ENCODE measurements at regions not wholly inside any gene's neighbourhood (a gene's known extent, or its start where the extent isn't known, plus 50 kb on each side); places are given as distances from the start of the nearest gene placed in this dataset.

DNA sequence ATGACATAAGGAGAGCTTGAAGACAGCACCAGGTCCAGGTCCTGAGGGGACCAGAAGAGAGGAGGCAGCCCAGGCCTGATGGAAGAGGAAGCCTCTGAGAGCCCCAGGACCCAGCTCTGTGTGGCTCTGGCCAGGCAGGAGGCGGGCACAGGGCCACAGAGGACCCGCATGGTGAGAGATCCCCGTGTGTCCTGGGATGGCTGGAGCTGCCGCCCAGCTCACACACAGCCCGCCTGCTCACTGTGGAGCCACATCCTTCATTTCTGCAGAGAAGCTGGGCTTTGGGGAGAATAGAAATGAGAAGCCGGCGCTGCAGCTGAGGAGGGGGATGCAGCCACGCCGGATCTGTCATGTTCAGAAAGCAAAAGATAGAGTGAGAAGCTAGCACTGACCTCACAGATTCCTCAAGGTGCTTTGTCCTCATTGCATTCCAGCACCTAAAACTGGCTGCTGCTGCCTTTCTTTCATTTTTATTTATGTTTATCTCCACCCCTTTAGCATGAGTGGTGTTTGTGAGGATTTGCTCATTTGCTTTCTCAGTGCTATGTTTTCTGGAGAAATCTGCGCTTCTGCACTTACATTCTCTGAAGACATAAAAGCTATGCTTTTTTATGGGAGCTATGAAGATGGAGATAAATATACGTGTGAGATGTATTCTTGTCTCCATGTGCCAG is 307.6 kb upstream of the MYT1L start:
- no peaks in the 10 kb centered on the region for H3K79me2 ChIP-seq (ENCODE audit: low read depth)
- H3F3A ChIP-seq (ENCODE audit: low read depth) = no peaks in the 10 kb centered on the region
- H3K27me3 ChIP-seq = no peaks in the 10 kb centered on the region
- peaks cover 16% of the 10 kb centered on the region for H3K27me3 Mint-ChIP-seq (ENCODE audit: insufficient read depth, low read depth)
- H3K9me3 Mint-ChIP-seq = no peaks in the 10 kb centered on the region
- H3K4me3 ChIP-seq = no peak overlapping the region
- no peaks in the 10 kb centered on the region for H3K36me3 Mint-ChIP-seq
- no peaks in the 10 kb centered on the region for H3K36me3 ChIP-seq
- no peaks in the 10 kb centered on the region for H4K20me1 ChIP-seq (ENCODE audit: low read depth)
- H3K4me1 Mint-ChIP-seq = peaks cover 53% of the 10 kb centered on the region
- H3K4me1 ChIP-seq = peaks cover 17% of the 10 kb centered on the region
- H3K4me3 Mint-ChIP-seq = peak overlapping the region; percentile 13
- DNase-seq (ENCODE audit: low spot score) = no peak
- TF ChIP-seq EZH2 (IDR thresholded peaks at IDR 0.05) (no peak), EZH2phosphoT487 (IDR thresholded peaks at IDR 0.05) (no peak)
- TF ChIP-seq, protein P1, sequence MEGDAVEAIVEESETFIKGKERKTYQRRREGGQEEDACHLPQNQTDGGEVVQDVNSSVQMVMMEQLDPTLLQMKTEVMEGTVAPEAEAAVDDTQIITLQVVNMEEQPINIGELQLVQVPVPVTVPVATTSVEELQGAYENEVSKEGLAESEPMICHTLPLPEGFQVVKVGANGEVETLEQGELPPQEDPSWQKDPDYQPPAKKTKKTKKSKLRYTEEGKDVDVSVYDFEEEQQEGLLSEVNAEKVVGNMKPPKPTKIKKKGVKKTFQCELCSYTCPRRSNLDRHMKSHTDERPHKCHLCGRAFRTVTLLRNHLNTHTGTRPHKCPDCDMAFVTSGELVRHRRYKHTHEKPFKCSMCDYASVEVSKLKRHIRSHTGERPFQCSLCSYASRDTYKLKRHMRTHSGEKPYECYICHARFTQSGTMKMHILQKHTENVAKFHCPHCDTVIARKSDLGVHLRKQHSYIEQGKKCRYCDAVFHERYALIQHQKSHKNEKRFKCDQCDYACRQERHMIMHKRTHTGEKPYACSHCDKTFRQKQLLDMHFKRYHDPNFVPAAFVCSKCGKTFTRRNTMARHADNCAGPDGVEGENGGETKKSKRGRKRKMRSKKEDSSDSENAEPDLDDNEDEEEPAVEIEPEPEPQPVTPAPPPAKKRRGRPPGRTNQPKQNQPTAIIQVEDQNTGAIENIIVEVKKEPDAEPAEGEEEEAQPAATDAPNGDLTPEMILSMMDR (IDR thresholded peaks at IDR 0.05) = no peak
- no peak overlapping the region for H3K9ac ChIP-seq
- no peak overlapping the region for H3K4me2 ChIP-seq
- no peak overlapping the region for H3K27ac ChIP-seq
- H2AFZ ChIP-seq (replicated peaks) = no peak overlapping the region
- no peaks in the 10 kb centered on the region for H3K9me3 ChIP-seq (ENCODE audit: low read depth)
- peak overlapping the region; percentile 5 for H3K27ac Mint-ChIP-seq

DNA sequence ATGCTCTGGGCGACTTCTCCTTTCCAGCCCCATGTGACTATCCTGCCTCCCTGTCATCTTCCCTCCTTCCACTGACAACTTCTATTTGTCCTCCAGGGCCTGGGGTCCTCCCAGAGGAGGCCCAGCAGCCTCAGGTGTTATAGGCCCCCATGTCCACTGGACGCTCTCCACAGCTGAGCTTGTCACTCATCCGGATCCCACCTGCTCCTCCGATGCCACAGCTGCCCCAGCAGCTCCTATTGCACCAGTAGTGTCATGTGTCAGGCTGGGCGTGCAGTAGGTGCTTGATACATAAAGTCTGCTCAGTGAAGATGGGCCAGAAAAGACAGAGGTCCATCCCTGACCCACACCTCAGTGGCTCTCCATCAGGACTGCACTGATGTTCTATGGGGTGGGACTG is 305.7 kb upstream of the MYT1L start:
- Histone ChIP-seq H3K4me1 (peaks cover 17% of the 10 kb centered on the region), H2AFZ (replicated peaks) (no peak overlapping the region), H3K4me3 (no peak overlapping the region), H3K27ac (no peak overlapping the region), H3K4me2 (no peak overlapping the region), H3K79me2 (ENCODE audit: low read depth) (no peaks in the 10 kb centered on the region), H3K9ac (no peak overlapping the region), H3F3A (ENCODE audit: low read depth) (no peaks in the 10 kb centered on the region), H4K20me1 (ENCODE audit: low read depth) (no peaks in the 10 kb centered on the region), H3K9me3 (ENCODE audit: low read depth) (no peaks in the 10 kb centered on the region), H3K36me3 (no peaks in the 10 kb centered on the region), H3K27me3 (no peaks in the 10 kb centered on the region)
- Mint-ChIP-seq H3K9me3 (no peaks in the 10 kb centered on the region), H3K27ac (no peak overlapping the region), H3K4me1 (peaks cover 51% of the 10 kb centered on the region), H3K36me3 (no peaks in the 10 kb centered on the region), H3K4me3 (no peak overlapping the region), H3K27me3 (ENCODE audit: insufficient read depth, low read depth) (peaks cover 16% of the 10 kb centered on the region)
- DNase-seq (ENCODE audit: low spot score) = no peak
- TF ChIP-seq EZH2 (IDR thresholded peaks at IDR 0.05) = no peak
- TF ChIP-seq EZH2phosphoT487 (IDR thresholded peaks at IDR 0.05) = no peak
- TF ChIP-seq, protein P1 (IDR thresholded peaks at IDR 0.05) = no peak

DNA sequence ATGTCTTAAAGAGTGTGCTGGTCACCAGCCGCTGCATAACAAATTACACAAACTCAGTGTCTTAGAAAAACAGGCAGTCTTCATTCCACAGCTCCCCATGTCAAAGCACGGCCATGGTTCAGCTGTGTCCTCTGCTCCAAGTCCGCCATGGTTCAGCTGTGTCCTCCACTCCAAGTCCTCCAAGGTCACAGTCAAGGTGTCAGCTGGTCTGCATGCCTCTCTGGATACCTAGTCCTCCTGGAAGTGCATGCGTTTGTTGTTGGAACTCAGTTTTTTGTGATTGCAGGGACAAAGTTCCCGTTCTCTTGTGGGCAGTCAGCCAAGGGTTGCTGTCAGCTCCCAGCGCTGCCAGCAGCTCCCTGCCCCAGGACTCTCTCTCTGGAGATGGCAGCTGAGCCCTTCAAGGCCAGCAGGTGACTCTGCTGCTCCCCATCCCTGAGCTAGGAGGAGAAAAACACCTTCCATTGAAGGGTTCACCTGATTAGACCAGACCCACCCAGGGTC is 304.0 kb upstream of the MYT1L start:
- Histone ChIP-seq H3K27me3 (no peaks in the 10 kb centered on the region), H3K4me1 (peaks cover 17% of the 10 kb centered on the region), H2AFZ (replicated peaks) (no peak overlapping the region), H3K4me3 (no peak overlapping the region), H3K9me3 (ENCODE audit: low read depth) (no peaks in the 10 kb centered on the region), H3K36me3 (no peaks in the 10 kb centered on the region), H3K79me2 (ENCODE audit: low read depth) (no peaks in the 10 kb centered on the region), H4K20me1 (ENCODE audit: low read depth) (no peaks in the 10 kb centered on the region), H3F3A (ENCODE audit: low read depth) (no peaks in the 10 kb centered on the region), H3K9ac (no peak overlapping the region), H3K27ac (no peak overlapping the region), H3K4me2 (no peak overlapping the region)
- no peak overlapping the region for H3K4me3 Mint-ChIP-seq
- H3K27ac Mint-ChIP-seq = no peak overlapping the region
- peaks cover 35% of the 10 kb centered on the region for H3K4me1 Mint-ChIP-seq
- TF ChIP-seq EZH2 (IDR thresholded peaks at IDR 0.05) = no peak
- TF ChIP-seq, protein P1 (IDR thresholded peaks at IDR 0.05) = no peak
- no peak for TF ChIP-seq EZH2phosphoT487 (IDR thresholded peaks at IDR 0.05)
- H3K27me3 Mint-ChIP-seq (ENCODE audit: insufficient read depth, low read depth) = peaks cover 18% of the 10 kb centered on the region
- no peak for DNase-seq (ENCODE audit: low spot score)
- no peaks in the 10 kb centered on the region for H3K9me3 Mint-ChIP-seq
- no peaks in the 10 kb centered on the region for H3K36me3 Mint-ChIP-seq
